ENCODE measurements at regions not wholly inside any gene's neighbourhood (a gene's known extent, or its start where the extent isn't known, plus 50 kb on each side); places are given as distances from the start of the nearest gene placed in this dataset.

- H3K4me3 ChIP-seq (ENCODE audit: control insufficient read depth in 2 of 3, extremely low read depth in 1 of 3, insufficient read depth in 2 of 3, low read depth in 1 of 3, low read length in 3 of 3) = no peak overlapping the region
- H3K27ac ChIP-seq (ENCODE audit: control insufficient read depth, insufficient read depth, low read length) = no peak overlapping the region
- no peak overlapping the region for H2AFZ ChIP-seq (ENCODE audit: control insufficient read depth, low read length)
- no peaks in the 10 kb centered on the region for H3K36me3 ChIP-seq (ENCODE audit: control insufficient read depth in 2 of 2, extremely low read depth in 1 of 2, insufficient read depth in 2 of 2, low read length in 2 of 2)
- no peak for FAIRE-seq
- no peaks in the 10 kb centered on the region for H4K20me1 ChIP-seq (ENCODE audit: control insufficient read depth, extremely low read depth, insufficient read depth, low read length)
- TF ChIP-seq CTCF (optimal IDR thresholded peaks at IDR 0.05 in 1 of 3, IDR thresholded peaks at IDR 0.05 in 1 of 3, conservative IDR thresholded peaks at IDR 0.05 in 1 of 3; ENCODE audit: extremely low read depth in 1 of 3, insufficient read depth in 2 of 3, low read length in 3 of 3) (no peak), EZH2 (IDR thresholded peaks at IDR 0.05; ENCODE audit: low read length) (no peak)
- no peak overlapping the region for H3K9ac ChIP-seq (ENCODE audit: control insufficient read depth, extremely low read depth, insufficient read depth, low read length)
- no peaks in the 10 kb centered on the region for H3K9me1 ChIP-seq (ENCODE audit: control insufficient read depth, extremely low read depth, insufficient read depth, low read length)
- no peak overlapping the region for H3K4me2 ChIP-seq (ENCODE audit: control insufficient read depth, extremely low read depth, insufficient read depth, low read depth, low read length)
- no peak for DNase-seq (ENCODE audit: low read depth, low spot score)
- H3K9me3 ChIP-seq (ENCODE audit: control insufficient read depth, low read depth, low read length) = no peaks in the 10 kb centered on the region
- peaks cover 17% of the 10 kb centered on the region for H3K4me1 ChIP-seq (ENCODE audit: control insufficient read depth, extremely low read depth, insufficient read depth, low read length)
- no peaks in the 10 kb centered on the region for H3K79me2 ChIP-seq (ENCODE audit: control insufficient read depth, insufficient read depth, low read length)
- dilution Hi-C loops (cut with MboI; ENCODE audit: extremely low pct_ligation_motif_present, low sequenced_read_pairs) = no loop called here
- H3K27me3 ChIP-seq (ENCODE audit: control insufficient read depth, extremely low read depth, insufficient read depth, low read length) = no peaks in the 10 kb centered on the region
Measured at GRCh38 chrX:15960237-15960636, 105.6 kb upstream of the AP1S2 start.

GRCh38 chrX:15956681-15957080 is 102.1 kb upstream of the AP1S2 start:
- Histone ChIP-seq H3K4me1 (ENCODE audit: control insufficient read depth, extremely low read depth, insufficient read depth, low read length) (peaks cover 17% of the 10 kb centered on the region), H3K9me1 (ENCODE audit: control insufficient read depth, extremely low read depth, insufficient read depth, low read length) (no peaks in the 10 kb centered on the region), H3K27me3 (ENCODE audit: control insufficient read depth, extremely low read depth, insufficient read depth, low read length) (no peaks in the 10 kb centered on the region), H3K79me2 (ENCODE audit: control insufficient read depth, insufficient read depth, low read length) (no peaks in the 10 kb centered on the region), H3K9ac (ENCODE audit: control insufficient read depth, extremely low read depth, insufficient read depth, low read length) (no peak overlapping the region), H3K4me3 (ENCODE audit: control insufficient read depth in 2 of 3, extremely low read depth in 1 of 3, insufficient read depth in 2 of 3, low read depth in 1 of 3, low read length in 3 of 3) (peak overlapping the region in 2 of 3 experiments; percentile 9 to 26), H3K36me3 (ENCODE audit: control insufficient read depth in 2 of 2, extremely low read depth in 1 of 2, insufficient read depth in 2 of 2, low read length in 2 of 2) (no peaks in the 10 kb centered on the region), H4K20me1 (ENCODE audit: control insufficient read depth, extremely low read depth, insufficient read depth, low read length) (no peaks in the 10 kb centered on the region), H3K4me2 (ENCODE audit: control insufficient read depth, extremely low read depth, insufficient read depth, low read depth, low read length) (peak overlapping the region; percentile 72), H2AFZ (ENCODE audit: control insufficient read depth, low read length) (peak overlapping the region; percentile 64), H3K9me3 (ENCODE audit: control insufficient read depth, low read depth, low read length) (no peaks in the 10 kb centered on the region), H3K27ac (ENCODE audit: control insufficient read depth, insufficient read depth, low read length) (peak overlapping the region; percentile 15)
- TF ChIP-seq CTCF (optimal IDR thresholded peaks at IDR 0.05 in 1 of 3, IDR thresholded peaks at IDR 0.05 in 1 of 3, conservative IDR thresholded peaks at IDR 0.05 in 1 of 3; ENCODE audit: extremely low read depth in 1 of 3, insufficient read depth in 2 of 3, low read length in 3 of 3) (no peak), EZH2 (IDR thresholded peaks at IDR 0.05; ENCODE audit: low read length) (no peak)
- no peak for DNase-seq (ENCODE audit: low read depth, low spot score)
- dilution Hi-C loops (cut with MboI; ENCODE audit: extremely low pct_ligation_motif_present, low sequenced_read_pairs) = no loop called here
- peak; percentile 97 for FAIRE-seq

Measured in keratinocyte (primary cell).